ENCODE measurements at regions not wholly inside any gene's neighbourhood (a gene's known extent, or its start where the extent isn't known, plus 50 kb on each side); places are given as distances from the start of the nearest gene placed in this dataset.

- peak; percentile 57 to 61 for DNase-seq
Observed at GRCh38 chr15:79184465-79184892, 93.9 kb upstream of the RASGRF1 start.

GRCh38 chr15:79180318-79180717, 89.7 kb upstream of the RASGRF1 start:
- no peak for DNase-seq

GRCh38 chr15:79179597-79179996, 89.0 kb upstream of the RASGRF1 start:
- no peak for DNase-seq

- no peak for DNase-seq
Observed at GRCh38 chr15:79179108-79179561, 88.6 kb upstream of the RASGRF1 start.

- DNase-seq: no peak
Observed at GRCh38 chr15:79178594-79178993, 88.0 kb upstream of the RASGRF1 start.

- no peak for DNase-seq
Observed at GRCh38 chr15:79176151-79176550, 85.6 kb upstream of the RASGRF1 start.

GRCh38 chr15:79172801-79173460, 82.4 kb upstream of the RASGRF1 start:
- DNase-seq: no peak

- DNase-seq: no peak
Observed at GRCh38 chr15:79172032-79172481, 81.5 kb upstream of the RASGRF1 start.

GRCh38 chr15:79171320-79172031, 80.9 kb upstream of the RASGRF1 start:
- DNase-seq: no peak

- DNase-seq: no peak
Observed at GRCh38 chr15:79170256-79170664, 79.7 kb upstream of the RASGRF1 start.

- DNase-seq: no peak
Observed at GRCh38 chr15:79169526-79170133, 79.0 kb upstream of the RASGRF1 start.

- no peak for DNase-seq
Observed at GRCh38 chr15:79168922-79169456, 78.4 kb upstream of the RASGRF1 start.

- no peak for DNase-seq
Observed at GRCh38 chr15:79167776-79168175, 77.2 kb upstream of the RASGRF1 start.

- no peak for DNase-seq
Observed at GRCh38 chr15:79166311-79166955, 75.9 kb upstream of the RASGRF1 start.

- no peak for DNase-seq
Observed at GRCh38 chr15:79164465-79164864, 73.9 kb upstream of the RASGRF1 start.

GRCh38 chr15:79164043-79164442, 73.5 kb upstream of the RASGRF1 start:
- no peak for DNase-seq

GRCh38 chr15:79163395-79163794, 72.8 kb upstream of the RASGRF1 start:
- DNase-seq: no peak

- no peak for DNase-seq
Observed at GRCh38 chr15:79161837-79162508, 71.4 kb upstream of the RASGRF1 start.

GRCh38 chr15:79160211-79160610, 69.6 kb upstream of the RASGRF1 start:
- DNase-seq: no peak

- no peak for DNase-seq
Observed at GRCh38 chr15:79157631-79158592, 67.3 kb upstream of the RASGRF1 start.

GRCh38 chr15:79156704-79157375, 66.3 kb upstream of the RASGRF1 start:
- DNase-seq: no peak
